NCI-H1092 (cell line): ENCODE measurements at regions not wholly inside any gene's neighbourhood (a gene's known extent, or its start where the extent isn't known, plus 50 kb on each side); places are given as distances from the start of the nearest gene placed in this dataset.

Experiments used
- DNase-seq: peaks from one replicate; lab custom pipeline; 2025; lab: John Stamatoyannopoulos, UW

GRCh38 chr6:16851044-16851540 lies 89.8 kb upstream of the ATXN1 start:
- DNase-seq: no peak

DNA sequence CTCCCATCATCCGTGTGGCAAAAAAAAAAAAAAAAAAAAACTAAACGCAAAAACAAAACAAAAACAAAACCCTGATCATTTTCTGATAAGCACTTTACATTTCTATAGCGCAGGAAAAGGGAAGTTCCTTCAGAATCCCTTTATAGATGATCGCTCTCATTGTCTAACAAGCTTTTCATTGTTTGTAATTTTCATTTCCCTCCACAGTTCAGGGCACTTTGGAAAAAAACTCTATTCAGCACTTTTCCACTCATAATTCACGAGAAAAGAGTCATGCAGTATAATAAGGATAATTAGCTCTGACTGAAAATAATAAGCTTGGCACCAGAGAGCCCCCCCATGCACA lies 89.4 kb upstream of the ATXN1 start:
- no peak for DNase-seq

GRCh38 chr6:16849988-16850680 lies 88.9 kb upstream of the ATXN1 start:
- no peak for DNase-seq

DNA sequence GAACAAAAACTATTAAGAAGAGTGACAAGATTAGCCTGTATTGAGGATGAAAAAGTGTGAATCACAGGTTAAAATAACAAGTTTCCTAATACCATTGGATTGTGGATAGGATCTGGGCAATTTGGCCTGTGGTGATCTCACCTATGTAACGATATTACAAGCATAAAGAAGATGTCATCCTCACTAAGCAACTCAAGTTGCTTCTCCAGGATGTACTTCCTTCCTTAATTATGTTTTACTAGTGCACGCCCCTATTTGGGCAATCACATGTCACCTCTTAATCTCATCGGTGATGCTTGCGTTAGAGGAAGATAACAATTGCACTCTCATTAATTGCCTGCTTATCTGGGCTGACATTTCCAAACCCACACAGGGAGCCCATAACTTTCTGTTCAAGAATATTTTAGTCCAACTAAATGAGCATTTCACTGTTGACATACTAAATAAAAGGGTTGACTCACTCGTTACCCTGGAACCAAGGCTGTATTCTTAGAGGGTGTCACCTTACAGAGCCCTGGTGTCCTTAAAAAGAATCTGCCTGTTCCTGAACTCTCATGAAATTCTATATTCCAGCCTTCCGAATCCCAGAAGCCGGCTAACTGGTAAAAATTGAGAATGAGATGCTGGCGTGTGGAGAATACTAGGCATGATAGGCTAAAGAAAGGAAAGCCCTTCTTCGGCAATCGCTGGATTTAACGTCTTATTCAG lies 88.2 kb upstream of the ATXN1 start:
- no peak for DNase-seq

- no peak for DNase-seq
Measured at GRCh38 chr6:16846399-16846778, 85.1 kb upstream of the ATXN1 start.

DNA sequence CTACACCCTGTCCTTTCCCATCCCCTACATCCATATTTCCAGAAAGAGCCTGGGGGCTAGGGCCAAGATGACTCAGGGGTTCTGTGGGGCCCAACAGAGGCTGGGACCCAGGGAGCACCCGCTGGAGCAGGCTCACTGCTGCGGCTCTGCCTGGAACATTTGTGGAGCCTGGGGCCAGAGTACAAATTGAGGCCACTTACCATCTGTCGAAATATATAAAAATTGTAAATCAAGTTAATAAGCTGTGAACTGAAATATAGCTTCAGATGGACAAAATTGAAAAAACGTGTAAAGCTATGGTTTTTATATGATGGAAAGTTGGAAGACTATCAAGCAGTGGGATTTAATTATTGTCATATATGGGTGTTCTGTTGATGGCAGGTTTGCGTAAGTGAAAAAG lies 82.9 kb upstream of the ATXN1 start:
- no peak for DNase-seq

- no peak for DNase-seq
Measured at GRCh38 chr6:16842676-16843075, 81.4 kb upstream of the ATXN1 start.

GRCh38 chr6:16841241-16841640 lies 80.0 kb upstream of the ATXN1 start:
- no peak for DNase-seq

DNA sequence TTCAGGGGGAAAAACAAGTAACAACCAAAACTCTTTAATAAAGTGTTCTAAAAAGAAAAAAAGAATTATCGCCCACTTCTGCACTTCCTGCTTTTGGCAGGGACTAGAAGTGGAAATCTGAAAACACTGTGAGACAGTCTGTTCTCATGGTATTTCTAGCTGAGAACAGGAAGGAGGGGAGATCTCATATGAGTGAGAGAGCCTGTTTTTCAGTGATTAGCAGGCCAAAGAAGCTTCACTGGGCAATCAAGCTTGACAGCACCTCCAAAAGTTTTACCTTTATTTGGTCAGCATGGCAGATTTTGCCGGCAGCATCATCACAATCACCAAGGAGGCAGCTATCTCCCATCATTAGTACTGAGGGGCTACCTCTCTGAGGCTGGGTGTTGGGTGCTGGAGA lies 79.5 kb upstream of the ATXN1 start:
- DNase-seq: no peak

GRCh38 chr6:16840291-16840690 lies 79.0 kb upstream of the ATXN1 start:
- no peak for DNase-seq

GRCh38 chr6:16839631-16840179 lies 78.4 kb upstream of the ATXN1 start:
- no peak for DNase-seq

GRCh38 chr6:16837217-16837972 lies 76.1 kb upstream of the ATXN1 start:
- no peak for DNase-seq

- DNase-seq: no peak
Measured at GRCh38 chr6:16836144-16836981, 75.1 kb upstream of the ATXN1 start.

- no peak for DNase-seq
Measured at GRCh38 chr6:16834242-16834641, 73.0 kb upstream of the ATXN1 start.

GRCh38 chr6:16832721-16833120 lies 71.5 kb upstream of the ATXN1 start:
- no peak for DNase-seq

DNA sequence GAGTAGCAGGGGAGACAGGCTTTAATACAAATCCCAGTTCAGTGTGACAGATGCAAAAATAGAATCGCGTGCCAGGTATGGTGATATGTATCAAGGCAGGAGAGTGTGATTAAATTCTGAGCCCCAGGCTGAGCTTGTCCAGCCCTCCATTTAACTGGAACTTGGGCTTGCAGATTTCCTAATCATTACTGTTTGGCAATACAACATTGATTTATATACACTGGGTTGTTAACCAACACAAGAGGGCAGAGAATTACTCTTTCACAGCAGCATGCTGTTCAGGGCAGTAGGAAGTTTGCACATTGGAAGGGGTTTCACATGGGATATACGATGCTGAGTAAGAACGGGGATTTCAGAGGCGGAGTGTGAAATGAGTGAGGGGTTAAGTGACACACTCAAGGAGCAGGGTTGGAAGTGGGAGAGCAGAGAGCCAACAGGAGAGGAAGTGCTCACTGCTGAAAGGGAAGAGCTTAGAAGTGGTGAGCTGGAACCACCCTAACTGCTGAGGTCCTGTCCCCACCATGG lies 70.8 kb upstream of the ATXN1 start:
- no peak for DNase-seq

GRCh38 chr6:16831136-16831535 lies 69.9 kb upstream of the ATXN1 start:
- no peak for DNase-seq

DNA sequence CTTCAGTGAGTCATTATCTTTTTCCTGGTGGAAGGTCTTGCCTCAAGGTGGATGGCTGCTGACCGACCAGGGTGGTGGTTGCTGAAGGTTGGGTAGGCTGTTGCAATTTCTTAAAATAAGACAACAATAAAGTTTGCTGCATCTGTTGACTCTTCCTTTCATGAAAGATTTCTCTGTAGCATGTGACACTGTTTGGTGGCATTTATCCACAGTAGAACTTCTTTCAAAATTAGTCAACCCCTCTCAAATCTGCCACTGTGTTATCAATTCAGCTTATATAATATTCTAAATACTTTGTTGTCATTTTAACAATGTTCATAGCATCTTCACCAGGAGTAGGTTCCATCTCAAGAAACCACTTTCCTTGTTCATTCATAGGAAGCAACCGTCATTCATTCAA lies 66.8 kb upstream of the ATXN1 start:
- no peak for DNase-seq

DNA sequence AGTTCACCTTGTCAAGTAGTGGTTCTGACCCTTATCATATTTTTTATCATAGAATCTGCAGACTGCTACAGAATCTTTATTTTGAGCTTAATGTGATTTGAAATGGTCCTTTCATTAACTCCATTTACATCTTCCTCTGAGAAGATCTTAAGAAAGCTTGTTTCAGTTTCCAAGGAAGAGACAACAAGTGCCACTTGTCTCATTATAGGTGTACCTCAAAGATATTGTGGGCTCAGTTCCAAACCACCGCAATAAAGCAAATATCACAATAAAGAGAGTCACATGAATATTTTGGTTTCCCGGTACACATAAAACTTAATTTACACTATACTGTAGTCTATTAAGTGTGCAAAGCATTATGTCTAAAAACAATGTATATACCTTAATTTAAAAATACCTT lies 66.4 kb upstream of the ATXN1 start:
- no peak for DNase-seq

DNA sequence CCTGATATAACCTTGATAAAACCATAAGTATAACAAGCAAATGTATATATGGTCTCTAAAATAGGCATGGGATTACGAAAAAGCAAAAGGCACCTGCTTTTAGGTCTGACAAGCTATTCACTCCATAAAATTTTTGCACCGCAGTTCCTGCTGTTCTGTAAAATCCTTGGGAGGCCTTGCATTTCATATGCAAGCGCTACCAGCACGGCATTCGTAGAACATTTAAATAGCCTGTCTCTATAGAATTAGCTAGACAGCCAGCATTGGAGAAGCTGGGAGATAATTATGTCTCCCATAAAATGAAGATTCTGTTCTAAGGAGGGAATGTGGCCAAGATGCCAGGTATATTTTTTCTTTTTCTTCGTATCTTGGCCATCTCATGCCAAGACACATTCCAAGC lies 64.5 kb upstream of the ATXN1 start:
- no peak for DNase-seq

DNA sequence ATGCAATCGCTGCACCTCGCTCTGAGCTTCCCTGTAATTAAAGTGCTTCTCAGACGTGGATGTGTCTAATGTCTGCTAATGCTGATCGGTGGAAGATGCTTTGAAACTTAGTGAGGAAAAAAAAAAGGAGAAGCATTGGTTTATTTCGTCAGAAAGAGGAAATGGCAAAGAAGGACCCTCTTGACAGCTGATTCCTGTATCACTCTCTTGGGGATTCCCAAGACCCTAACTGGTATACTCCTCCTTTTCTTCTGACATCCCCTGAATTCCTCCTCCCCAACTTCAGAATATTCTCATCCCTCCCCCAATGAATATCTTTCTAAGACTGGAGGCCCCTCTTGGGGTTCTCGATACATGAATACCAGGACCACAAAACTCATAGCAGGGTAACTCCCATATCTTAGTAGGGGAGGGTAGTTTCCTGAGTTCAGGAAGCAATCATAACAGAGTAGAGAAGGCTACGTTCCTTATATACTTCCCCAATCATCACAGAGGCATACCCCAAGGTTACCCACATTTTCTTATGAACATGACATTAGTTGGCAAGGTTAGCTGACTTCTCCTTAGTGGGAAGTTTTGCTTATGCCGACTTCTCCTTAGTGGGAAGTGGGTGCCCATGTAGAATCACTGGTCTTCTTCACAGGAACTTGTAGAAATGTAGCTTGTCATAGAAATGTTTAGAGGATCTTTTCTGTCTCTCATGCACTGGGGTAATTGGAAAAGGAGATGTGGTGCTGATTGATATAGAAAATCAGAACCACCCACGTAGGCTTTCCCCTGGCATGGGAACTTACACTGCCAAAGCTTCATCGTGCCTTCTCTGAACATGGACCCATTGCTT lies 63.8 kb upstream of the ATXN1 start:
- no peak for DNase-seq
